Astrocyte (in vitro differentiated cells and primary cell): ENCODE measurements at regions not wholly inside any gene's neighbourhood (a gene's known extent, or its start where the extent isn't known, plus 50 kb on each side); places are given as distances from the start of the nearest gene placed in this dataset.

ENCODE experiments used
- DNase-seq: peaks from one replicate; pipeline ENCODE4 v3.0.0-alpha.2; 2010; ENCODE audit warnings: low read depth
- FAIRE-seq: peaks from 2 replicates; lab custom pipeline; 2011; peaks lifted over from hg19 to GRCh38; lab: Jason Lieb, UNC
- H2AFZ ChIP-seq: 2 replicates; pipeline ENCODE4 v1.6.0; 2012; ENCODE audit warnings: low read depth, low read length, inconsistent platforms
- H3K27ac ChIP-seq: 2 replicates; pipeline ENCODE4 v1.5.1; 2011; ENCODE audit warnings: low read depth, low read length, inconsistent platforms
- H3K27me3 ChIP-seq: 2 replicates; pipeline ENCODE4 v1.6.0; 2011; ENCODE audit warnings: low read length, inconsistent platforms; ENCODE audit not compliant: insufficient read depth
- H3K36me3 ChIP-seq: 2 replicates; pipeline ENCODE4 v1.5.1; 2011; ENCODE audit warnings: low read length, inconsistent platforms; ENCODE audit not compliant: insufficient read depth
- H3K4me1 ChIP-seq: 2 replicates; pipeline ENCODE4 v1.5.1; 2011; ENCODE audit warnings: low read length, inconsistent platforms; ENCODE audit not compliant: insufficient read depth
- H3K4me2 ChIP-seq: 2 replicates; pipeline ENCODE4 v1.6.0; 2012; ENCODE audit warnings: low read length, inconsistent platforms
- H3K4me3 ChIP-seq: 2 replicates; pipeline ENCODE4 v1.5.1; 2011; ENCODE audit warnings: low read depth, mild to moderate bottlenecking, low read length, inconsistent platforms; ENCODE audit not compliant: insufficient read depth
- H3K79me2 ChIP-seq: 2 replicates; pipeline ENCODE4 v1.6.0; 2012; ENCODE audit warnings: mild to moderate bottlenecking, low read length, inconsistent platforms; ENCODE audit not compliant: insufficient read depth
- H3K9ac ChIP-seq: 2 replicates; pipeline ENCODE4 v1.6.0; 2012; ENCODE audit warnings: mild to moderate bottlenecking, low read length, inconsistent platforms
- H3K9me3 ChIP-seq: 2 replicates; pipeline ENCODE4 v1.5.1; 2012; ENCODE audit warnings: low read depth, mild to moderate bottlenecking, low read length, inconsistent platforms; ENCODE audit not compliant: insufficient read depth
- H4K20me1 ChIP-seq: 2 replicates; pipeline ENCODE4 v1.6.0; 2012; ENCODE audit warnings: low read length, inconsistent platforms; ENCODE audit not compliant: insufficient read depth
- H3K27ac Mint-ChIP-seq: one replicate; pipeline ENCODE4 v1.8.0; 2021; ENCODE audit warnings: mild to moderate bottlenecking, mixed read lengths; ENCODE audit not compliant: unreplicated experiment
- H3K27me3 Mint-ChIP-seq: one replicate; pipeline ENCODE4 v1.8.0; 2021; ENCODE audit warnings: low read depth, mixed read lengths; ENCODE audit not compliant: unreplicated experiment
- H3K36me3 Mint-ChIP-seq: one replicate; pipeline ENCODE4 v1.8.0; 2021; ENCODE audit warnings: low read depth, mixed read lengths; ENCODE audit not compliant: unreplicated experiment
- H3K4me1 Mint-ChIP-seq: one replicate; pipeline ENCODE4 v1.8.0; 2021; ENCODE audit warnings: low read depth, mixed read lengths; ENCODE audit not compliant: unreplicated experiment
- H3K4me3 Mint-ChIP-seq: one replicate; pipeline ENCODE4 v1.8.0; 2021; ENCODE audit warnings: mild to moderate bottlenecking, moderate library complexity, mixed read lengths; ENCODE audit not compliant: unreplicated experiment
- H3K9me3 Mint-ChIP-seq: one replicate; pipeline ENCODE4 v1.8.0; 2021; ENCODE audit warnings: mild to moderate bottlenecking, mixed read lengths; ENCODE audit not compliant: unreplicated experiment
- EZH2 ChIP-seq: IDR thresholded peaks from 2 replicates; pipeline ENCODE4 v1.6.1; 2012; ENCODE audit warnings: mild to moderate bottlenecking, low read length, inconsistent platforms; ENCODE audit not compliant: insufficient read depth
- TF ChIP-seq, protein P1 (sequence below): IDR thresholded peaks from 2 replicates; pipeline ENCODE4 v1.5.1; 2011; ENCODE audit warnings: low read depth, mild to moderate bottlenecking, inconsistent platforms, low read length, moderate library complexity; ENCODE audit not compliant: insufficient read depth

GRCh38 chr2:215883799-215884198 lies 129.6 kb downstream of the MREG start:
- Mint-ChIP-seq H3K4me3 (no peak overlapping the region), H3K27ac (peak overlapping the region; percentile 26), H3K27me3 (peaks cover 3% of the 10 kb centered on the region), H3K4me1 (peaks cover 48% of the 10 kb centered on the region), H3K9me3 (peaks cover 6% of the 10 kb centered on the region), H3K36me3 (no peaks in the 10 kb centered on the region)
- Histone ChIP-seq H3K27me3 (no peaks in the 10 kb centered on the region), H3K36me3 (no peaks in the 10 kb centered on the region), H3K9ac (no peak overlapping the region), H3K9me3 (no peaks in the 10 kb centered on the region), H3K79me2 (no peaks in the 10 kb centered on the region), H3K4me1 (peaks cover 4% of the 10 kb centered on the region), H3K27ac (no peak overlapping the region), H3K4me3 (no peak overlapping the region), H2AFZ (no peak overlapping the region), H4K20me1 (no peaks in the 10 kb centered on the region), H3K4me2 (no peak overlapping the region)
- DNase-seq = no peak
- no peak for FAIRE-seq
- no peak for TF ChIP-seq EZH2
- TF ChIP-seq, protein P1, sequence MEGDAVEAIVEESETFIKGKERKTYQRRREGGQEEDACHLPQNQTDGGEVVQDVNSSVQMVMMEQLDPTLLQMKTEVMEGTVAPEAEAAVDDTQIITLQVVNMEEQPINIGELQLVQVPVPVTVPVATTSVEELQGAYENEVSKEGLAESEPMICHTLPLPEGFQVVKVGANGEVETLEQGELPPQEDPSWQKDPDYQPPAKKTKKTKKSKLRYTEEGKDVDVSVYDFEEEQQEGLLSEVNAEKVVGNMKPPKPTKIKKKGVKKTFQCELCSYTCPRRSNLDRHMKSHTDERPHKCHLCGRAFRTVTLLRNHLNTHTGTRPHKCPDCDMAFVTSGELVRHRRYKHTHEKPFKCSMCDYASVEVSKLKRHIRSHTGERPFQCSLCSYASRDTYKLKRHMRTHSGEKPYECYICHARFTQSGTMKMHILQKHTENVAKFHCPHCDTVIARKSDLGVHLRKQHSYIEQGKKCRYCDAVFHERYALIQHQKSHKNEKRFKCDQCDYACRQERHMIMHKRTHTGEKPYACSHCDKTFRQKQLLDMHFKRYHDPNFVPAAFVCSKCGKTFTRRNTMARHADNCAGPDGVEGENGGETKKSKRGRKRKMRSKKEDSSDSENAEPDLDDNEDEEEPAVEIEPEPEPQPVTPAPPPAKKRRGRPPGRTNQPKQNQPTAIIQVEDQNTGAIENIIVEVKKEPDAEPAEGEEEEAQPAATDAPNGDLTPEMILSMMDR = no peak

DNA sequence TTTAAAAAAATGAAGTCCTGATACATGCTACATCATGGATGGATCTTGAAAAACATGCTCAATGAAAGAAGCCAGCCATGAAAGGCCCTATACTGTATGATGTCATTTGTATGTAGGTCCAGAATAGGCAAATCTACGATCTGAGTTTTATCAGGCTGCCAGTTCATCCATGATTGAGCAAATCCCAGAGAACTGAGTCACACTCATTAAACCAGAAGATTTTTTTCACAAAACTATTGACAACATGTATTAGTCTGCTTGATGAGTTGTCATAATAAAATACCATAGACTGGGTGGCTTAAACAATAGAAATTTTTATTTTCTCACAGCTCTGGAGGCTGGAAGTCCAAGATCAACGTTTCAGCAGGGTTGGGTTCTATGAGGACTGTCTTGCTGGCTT lies 130.7 kb downstream of the MREG start:
- Mint-ChIP-seq H3K4me1 (peaks cover 53% of the 10 kb centered on the region), H3K36me3 (peaks cover 3% of the 10 kb centered on the region), H3K4me3 (no peak overlapping the region), H3K27ac (no peak overlapping the region), H3K27me3 (peaks cover 3% of the 10 kb centered on the region), H3K9me3 (peaks cover 6% of the 10 kb centered on the region)
- H3K79me2 ChIP-seq = no peaks in the 10 kb centered on the region
- no peak overlapping the region for H3K4me2 ChIP-seq
- peaks cover 4% of the 10 kb centered on the region for H3K4me1 ChIP-seq
- H3K4me3 ChIP-seq = no peak overlapping the region
- TF ChIP-seq EZH2 = no peak
- TF ChIP-seq, protein P1 = no peak
- no peaks in the 10 kb centered on the region for H4K20me1 ChIP-seq
- H3K9me3 ChIP-seq = no peaks in the 10 kb centered on the region
- no peak for FAIRE-seq
- DNase-seq = no peak
- H3K36me3 ChIP-seq = no peaks in the 10 kb centered on the region
- H2AFZ ChIP-seq = no peak overlapping the region
- no peak overlapping the region for H3K9ac ChIP-seq
- no peak overlapping the region for H3K27ac ChIP-seq
- no peaks in the 10 kb centered on the region for H3K27me3 ChIP-seq

GRCh38 chr2:215881582-215881981 lies 131.8 kb downstream of the MREG start:
- Histone ChIP-seq H3K4me1 (peaks cover 4% of the 10 kb centered on the region), H3K36me3 (no peaks in the 10 kb centered on the region), H3K4me2 (no peak overlapping the region), H2AFZ (no peak overlapping the region), H3K4me3 (no peak overlapping the region), H4K20me1 (no peaks in the 10 kb centered on the region), H3K9ac (no peak overlapping the region), H3K27me3 (no peaks in the 10 kb centered on the region), H3K9me3 (no peaks in the 10 kb centered on the region), H3K79me2 (no peaks in the 10 kb centered on the region), H3K27ac (no peak overlapping the region)
- peaks cover 3% of the 10 kb centered on the region for H3K36me3 Mint-ChIP-seq
- peaks cover 51% of the 10 kb centered on the region for H3K4me1 Mint-ChIP-seq
- FAIRE-seq (no peak), DNase-seq (no peak)
- peak overlapping the region; percentile 56 for H3K27ac Mint-ChIP-seq
- H3K9me3 Mint-ChIP-seq = peaks cover 4% of the 10 kb centered on the region
- H3K27me3 Mint-ChIP-seq = peaks cover 3% of the 10 kb centered on the region
- TF ChIP-seq, protein P1 = no peak
- TF ChIP-seq EZH2 = no peak
- no peak overlapping the region for H3K4me3 Mint-ChIP-seq
